GM12873 (cell line): ENCODE measurements at regions not wholly inside any gene's neighbourhood (a gene's known extent, or its start where the extent isn't known, plus 50 kb on each side); places are given as distances from the start of the nearest gene placed in this dataset.

Experiments
- TF ChIP-seq, protein P1 (sequence below): IDR thresholded peaks from 2 replicates; pipeline ENCODE4 v1.5.1; 2012; ENCODE audit warnings: low read depth, mild to moderate bottlenecking, moderate library complexity, low read length, control low read depth; ENCODE audit not compliant: insufficient read depth; ENCODE audit errors: missing control alignments

- TF ChIP-seq, protein P1, sequence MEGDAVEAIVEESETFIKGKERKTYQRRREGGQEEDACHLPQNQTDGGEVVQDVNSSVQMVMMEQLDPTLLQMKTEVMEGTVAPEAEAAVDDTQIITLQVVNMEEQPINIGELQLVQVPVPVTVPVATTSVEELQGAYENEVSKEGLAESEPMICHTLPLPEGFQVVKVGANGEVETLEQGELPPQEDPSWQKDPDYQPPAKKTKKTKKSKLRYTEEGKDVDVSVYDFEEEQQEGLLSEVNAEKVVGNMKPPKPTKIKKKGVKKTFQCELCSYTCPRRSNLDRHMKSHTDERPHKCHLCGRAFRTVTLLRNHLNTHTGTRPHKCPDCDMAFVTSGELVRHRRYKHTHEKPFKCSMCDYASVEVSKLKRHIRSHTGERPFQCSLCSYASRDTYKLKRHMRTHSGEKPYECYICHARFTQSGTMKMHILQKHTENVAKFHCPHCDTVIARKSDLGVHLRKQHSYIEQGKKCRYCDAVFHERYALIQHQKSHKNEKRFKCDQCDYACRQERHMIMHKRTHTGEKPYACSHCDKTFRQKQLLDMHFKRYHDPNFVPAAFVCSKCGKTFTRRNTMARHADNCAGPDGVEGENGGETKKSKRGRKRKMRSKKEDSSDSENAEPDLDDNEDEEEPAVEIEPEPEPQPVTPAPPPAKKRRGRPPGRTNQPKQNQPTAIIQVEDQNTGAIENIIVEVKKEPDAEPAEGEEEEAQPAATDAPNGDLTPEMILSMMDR, result no peak
These were observed 102.5 kb downstream of the SAMD9 start for GRCh38 chr7:93015101-93015778.

- TF ChIP-seq, protein P1, result no peak
These were observed 103.4 kb downstream of the SAMD9 start for GRCh38 chr7:93014410-93014809.

DNA sequence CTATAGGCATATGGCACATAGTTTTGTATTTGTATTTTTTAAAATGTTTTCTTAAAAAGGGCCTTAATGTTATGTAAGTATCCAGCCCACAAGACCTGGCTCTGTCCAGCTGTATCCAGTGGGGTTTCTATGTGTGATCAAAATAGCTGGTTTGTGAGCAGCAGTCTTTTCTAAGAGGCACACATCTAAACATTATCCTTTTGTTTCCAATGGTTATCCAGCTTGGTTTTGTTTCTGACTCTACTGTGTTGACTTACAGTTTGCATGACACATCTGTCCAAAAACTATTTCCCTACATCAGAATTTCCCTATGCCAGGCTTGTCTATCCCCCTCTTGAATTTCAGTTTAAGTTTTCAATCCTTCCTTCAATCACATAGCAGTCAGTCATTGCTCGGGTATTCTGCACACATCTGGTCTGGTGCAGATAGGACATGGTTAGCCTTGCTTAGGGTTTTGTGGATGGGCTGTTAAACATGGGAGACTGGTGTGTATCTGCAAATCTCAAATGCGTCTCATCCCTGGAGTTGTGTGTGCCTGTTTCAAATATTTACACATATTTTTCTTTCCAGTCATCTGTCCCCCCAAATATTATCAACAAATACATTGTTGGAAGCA lies 104.2 kb downstream of the SAMD9 start:
- TF ChIP-seq, protein P1, result no peak

- TF ChIP-seq, protein P1, result no peak
These were observed 106.2 kb downstream of the SAMD9 start for GRCh38 chr7:93011351-93012294.

- TF ChIP-seq, protein P1, result no peak
These were observed 108.9 kb downstream of the SAMD9 start for GRCh38 chr7:93008833-93009232.

DNA sequence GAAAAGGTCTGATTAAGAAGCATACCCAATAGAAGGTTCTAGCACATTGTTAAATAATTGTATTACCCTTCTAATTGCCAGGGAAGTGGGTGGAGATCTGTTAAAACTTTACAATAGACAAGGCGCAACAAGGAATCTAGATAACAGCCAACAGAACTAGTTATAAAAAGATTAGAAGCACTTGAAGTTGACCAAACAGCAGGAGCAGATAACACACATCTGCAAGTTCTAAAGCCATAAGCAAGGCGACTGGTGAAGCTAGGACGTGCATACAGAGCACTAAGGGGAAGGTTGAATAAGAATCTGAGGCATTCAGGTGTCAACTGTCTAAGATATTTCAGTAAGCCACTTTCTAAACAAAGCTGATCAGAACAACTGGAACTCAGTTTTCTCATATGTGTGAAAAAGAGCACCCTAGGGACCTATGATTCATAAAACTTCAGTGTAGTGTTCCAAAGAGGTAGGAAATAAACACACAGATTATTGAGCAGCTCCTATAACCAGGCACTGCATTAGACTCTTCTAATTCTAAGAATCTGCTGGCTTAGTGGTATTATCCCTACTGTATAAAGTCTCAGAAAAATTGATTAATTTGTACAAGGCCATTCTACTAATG lies 111.2 kb downstream of the SAMD9 start:
- TF ChIP-seq, protein P1, result no peak
